HEK293T (cell line): ENCODE measurements at regions not wholly inside any gene's neighbourhood (a gene's known extent, or its start where the extent isn't known, plus 50 kb on each side); places are given as distances from the start of the nearest gene placed in this dataset.

Experiments
- CTCF ChIA-PET: fragments of 350-600 bp; formaldehyde crosslinking; extraction: SDS; loops from one replicate; lab custom pipeline; 2021; ENCODE audit warnings: antibody characterized with exemption, inconsistent platforms; lab: Yijun Ruan, JAX
- POLR2A ChIA-PET: fragments of 350-600 bp; formaldehyde crosslinking; extraction: SDS; loops from one replicate; lab custom pipeline; 2020; ENCODE audit warnings: antibody characterized with exemption, inconsistent platforms; lab: Yijun Ruan, JAX
- DNase-seq: peaks from one replicate; pipeline ENCODE4 v3.0.0; 2012; ENCODE audit warnings: mixed read lengths; ENCODE audit errors: extremely low spot score
- ARNT ChIP-seq: fragments of 450-650 bp; IDR thresholded peaks from 2 replicates; pipeline ENCODE4 v1.6.1; 2017; ENCODE audit warnings: mild to moderate bottlenecking
- BHLHE40 ChIP-seq: fragments of 450-650 bp; IDR thresholded peaks from 2 replicates; pipeline ENCODE4 v1.6.1; 2016; ENCODE audit warnings: mild to moderate bottlenecking, moderate library complexity, borderline replicate concordance
- CTBP1 ChIP-seq: fragments of 450-650 bp; IDR thresholded peaks from 2 replicates; pipeline ENCODE4 v1.6.1; 2016; ENCODE audit warnings: borderline replicate concordance
- ELF4 ChIP-seq: fragments of 450-650 bp; IDR thresholded peaks from 2 replicates; pipeline ENCODE4 v1.6.1; 2017; ENCODE audit warnings: antibody characterized with exemption
- FOXA1 ChIP-seq: fragments of 450-650 bp; IDR thresholded peaks from 2 replicates; pipeline ENCODE4 v1.6.1; 2016; ENCODE audit warnings: mild to moderate bottlenecking
- FOXK2 ChIP-seq: fragments of 450-650 bp; IDR thresholded peaks from 2 replicates; pipeline ENCODE4 v1.6.1; 2016; ENCODE audit warnings: mild to moderate bottlenecking
- FOXM1 ChIP-seq: fragments of 450-650 bp; IDR thresholded peaks from 2 replicates; pipeline ENCODE4 v1.6.1; 2017; ENCODE audit warnings: mild to moderate bottlenecking, borderline replicate concordance
- HDGF ChIP-seq: fragments of 450-650 bp; IDR thresholded peaks from 2 replicates; pipeline ENCODE4 v1.6.1; 2017; ENCODE audit warnings: antibody characterized with exemption, borderline replicate concordance
- L3MBTL2 ChIP-seq: fragments of 450-650 bp; conservative IDR thresholded peaks from 2 replicates; pipeline ENCODE4 v1.6.1; 2016; ENCODE audit warnings: mild to moderate bottlenecking
- LEF1 ChIP-seq: fragments of 450-650 bp; IDR thresholded peaks from 2 replicates; pipeline ENCODE4 v1.6.1; 2017; ENCODE audit warnings: mild to moderate bottlenecking, borderline replicate concordance
- NFRKB ChIP-seq: fragments of 450-650 bp; IDR thresholded peaks from 2 replicates; pipeline ENCODE4 v1.6.1; 2016; ENCODE audit warnings: mild to moderate bottlenecking, moderate library complexity
- SP1 ChIP-seq: fragments of 450-650 bp; IDR thresholded peaks from 2 replicates; pipeline ENCODE4 v1.6.1; 2017
- SUZ12 ChIP-seq: fragments of 450-650 bp; IDR thresholded peaks from 2 replicates; pipeline ENCODE4 v1.6.1; 2016; ENCODE audit warnings: mild to moderate bottlenecking
- TARDBP ChIP-seq: fragments of 450-650 bp; IDR thresholded peaks from 2 replicates; pipeline ENCODE4 v1.6.1; 2016
- ZNF384 ChIP-seq: fragments of 450-650 bp; IDR thresholded peaks from 2 replicates; pipeline ENCODE4 v1.6.1; 2016
- TF ChIP-seq, protein P1 (sequence below): fragments of 450-650 bp; IDR thresholded peaks from 2 replicates; pipeline ENCODE4 v1.6.1; 2016

DNA sequence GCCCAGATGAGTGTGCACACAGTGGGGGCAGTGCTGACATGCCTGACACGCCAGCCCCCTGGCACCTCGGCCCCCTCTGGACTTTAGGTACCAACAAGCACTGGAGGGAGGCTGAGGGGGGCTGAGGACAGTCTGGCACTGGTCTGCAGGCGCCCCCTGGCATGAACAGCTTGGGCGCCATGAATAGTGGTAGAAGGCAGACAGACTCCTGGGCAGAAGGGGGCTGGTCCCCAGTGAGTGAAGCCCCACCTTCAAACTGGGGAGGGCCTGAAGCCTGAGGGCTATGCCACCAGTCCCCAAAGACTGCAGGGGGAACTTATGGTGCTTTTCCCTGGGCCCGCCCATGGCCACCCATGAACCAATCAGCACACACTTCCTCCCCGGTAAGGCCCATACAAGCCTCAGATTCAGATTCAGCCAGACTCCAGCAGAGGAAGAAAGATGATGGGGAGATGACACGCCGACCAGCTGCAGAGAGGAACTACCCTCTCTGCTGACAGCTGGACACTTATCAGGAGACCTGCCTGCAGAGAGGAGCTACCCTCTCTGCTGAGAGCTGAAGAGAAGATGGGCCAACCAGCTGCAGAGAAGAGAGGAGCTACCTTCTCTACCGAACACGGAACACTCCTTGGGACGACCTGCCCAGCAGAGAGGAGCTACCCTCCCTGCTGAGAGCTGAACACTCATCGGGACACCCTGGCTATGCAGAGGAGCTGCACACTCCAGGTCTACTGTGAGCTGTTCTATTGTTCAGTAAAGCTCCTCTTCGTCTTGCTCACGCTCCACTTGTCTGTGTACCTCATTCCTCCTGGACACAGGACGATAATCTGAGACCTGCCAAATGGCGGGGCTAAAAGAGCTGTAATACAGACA lies 324.5 kb downstream of the PCNX1 start:
- ChIA-PET CTCF (no interaction called here), POLR2A (no interaction called here)
- no peak for TF ChIP-seq ELF4
- no peak for TF ChIP-seq HDGF
- TF ChIP-seq FOXM1, result no peak
- no peak for TF ChIP-seq L3MBTL2
- no peak for TF ChIP-seq BHLHE40
- TF ChIP-seq ZNF384, result no peak
- no peak for TF ChIP-seq FOXK2
- no peak for DNase-seq

GRCh38 chr14:71232506-71232905 lies 325.2 kb downstream of the PCNX1 start:
- ChIA-PET POLR2A (no interaction called here), CTCF (no interaction called here)
- no peak for DNase-seq
- TF ChIP-seq FOXM1 (no peak), L3MBTL2 (no peak), SUZ12 (no peak), ZNF384 (no peak), FOXK2 (no peak), NFRKB (no peak), LEF1 (no peak), CTBP1 (no peak), ARNT (no peak), SP1 (no peak), TARDBP (no peak)

DNA sequence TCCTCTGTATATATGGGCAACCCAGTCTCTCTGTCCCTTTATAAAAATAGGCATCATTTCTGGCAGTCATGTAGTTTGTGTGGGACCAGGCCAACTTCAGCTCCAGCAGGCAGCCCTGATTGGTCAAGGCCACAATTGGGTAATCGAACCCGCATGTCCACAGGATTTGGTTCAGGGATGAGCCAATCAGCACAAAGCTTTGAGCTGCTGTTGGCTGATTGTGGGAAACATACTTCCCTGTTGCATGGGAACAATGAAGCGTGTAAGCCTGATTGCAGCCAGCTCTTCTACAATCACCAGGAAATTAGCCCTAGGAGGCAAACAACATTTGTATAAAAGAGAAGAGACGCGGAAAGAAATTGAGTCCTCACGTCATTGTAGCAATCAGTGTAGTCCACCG lies 328.6 kb downstream of the PCNX1 start:
- DNase-seq, result no peak
- TF ChIP-seq NFRKB, result no peak
- no peak for TF ChIP-seq HDGF
- TF ChIP-seq ZNF384, result no peak
- TF ChIP-seq FOXM1, result no peak
- TF ChIP-seq L3MBTL2, result no peak
- ChIA-PET CTCF (no interaction called here), POLR2A (no interaction called here)

DNA sequence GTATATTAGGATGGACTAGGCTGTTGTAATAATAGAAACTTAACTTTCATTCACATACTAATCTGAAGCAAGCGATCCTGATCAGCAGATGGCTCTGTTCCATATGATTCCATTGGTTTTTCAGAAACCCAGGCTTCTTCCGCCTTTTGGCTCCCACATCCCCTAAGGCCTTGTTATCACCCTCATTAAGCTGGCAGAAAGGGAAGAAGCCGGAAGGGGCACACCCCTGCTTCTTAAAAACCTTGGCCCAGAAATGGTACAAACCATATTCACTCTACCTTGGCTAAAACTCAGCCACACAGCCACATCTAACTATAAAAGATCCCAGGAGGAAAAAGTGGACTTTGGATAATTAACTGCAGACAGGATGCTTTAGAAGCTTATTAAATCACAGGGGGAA lies 329.2 kb downstream of the PCNX1 start:
- no peak for DNase-seq
- TF ChIP-seq FOXK2 (no peak), FOXM1 (no peak), BHLHE40 (no peak), ARNT (no peak), SP1 (no peak), ELF4 (no peak), SUZ12 (no peak), FOXA1 (no peak), HDGF (no peak), TARDBP (no peak), L3MBTL2 (no peak), CTBP1 (no peak), NFRKB (no peak), ZNF384 (no peak), LEF1 (no peak)
- TF ChIP-seq, protein P1, sequence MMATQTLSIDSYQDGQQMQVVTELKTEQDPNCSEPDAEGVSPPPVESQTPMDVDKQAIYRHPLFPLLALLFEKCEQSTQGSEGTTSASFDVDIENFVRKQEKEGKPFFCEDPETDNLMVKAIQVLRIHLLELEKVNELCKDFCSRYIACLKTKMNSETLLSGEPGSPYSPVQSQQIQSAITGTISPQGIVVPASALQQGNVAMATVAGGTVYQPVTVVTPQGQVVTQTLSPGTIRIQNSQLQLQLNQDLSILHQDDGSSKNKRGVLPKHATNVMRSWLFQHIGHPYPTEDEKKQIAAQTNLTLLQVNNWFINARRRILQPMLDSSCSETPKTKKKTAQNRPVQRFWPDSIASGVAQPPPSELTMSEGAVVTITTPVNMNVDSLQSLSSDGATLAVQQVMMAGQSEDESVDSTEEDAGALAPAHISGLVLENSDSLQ, result no peak
- CTCF ChIA-PET, result no interaction called here
- POLR2A ChIA-PET, result no interaction called here

GRCh38 chr14:71237556-71237955 lies 330.3 kb downstream of the PCNX1 start:
- no peak for DNase-seq
- POLR2A ChIA-PET, result no interaction called here

DNA sequence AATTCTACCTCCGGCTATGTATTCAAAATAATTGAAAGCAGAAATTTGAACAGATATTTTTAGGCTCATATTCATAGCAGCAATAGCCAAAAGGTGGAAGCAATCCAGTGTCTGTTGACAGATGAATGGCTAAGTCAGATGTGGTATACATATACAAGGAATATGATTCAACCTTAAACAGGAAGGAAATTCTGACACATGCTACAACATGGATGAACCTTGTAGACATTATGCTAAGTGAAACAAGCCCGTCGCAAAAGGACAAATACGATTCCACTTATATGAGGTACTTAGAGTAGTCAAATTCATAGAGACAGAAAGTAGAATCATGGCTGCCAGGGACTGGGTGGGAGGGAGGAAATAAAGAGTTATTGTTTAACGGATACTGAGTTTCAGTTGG lies 331.6 kb downstream of the PCNX1 start:
- no peak for DNase-seq
- ChIA-PET CTCF (no interaction called here), POLR2A (no interaction called here)
- no peak for TF ChIP-seq TARDBP
- TF ChIP-seq BHLHE40, result no peak
- TF ChIP-seq HDGF, result no peak
- no peak for TF ChIP-seq NFRKB
- TF ChIP-seq FOXM1, result no peak
- no peak for TF ChIP-seq L3MBTL2
- no peak for TF ChIP-seq ZNF384
- TF ChIP-seq LEF1, result no peak
- TF ChIP-seq CTBP1, result no peak

More at GRCh38 chr14:71237556-71237955, 330.3 kb downstream of the PCNX1 start:
- CTCF ChIA-PET, result no interaction called here
- no peak for TF ChIP-seq FOXA1
- no peak for TF ChIP-seq FOXM1
- TF ChIP-seq FOXK2, result no peak
- TF ChIP-seq ZNF384, result no peak
- no peak for TF ChIP-seq ELF4
- TF ChIP-seq, protein P1, result no peak
- TF ChIP-seq NFRKB, result no peak
- TF ChIP-seq HDGF, result no peak
- no peak for TF ChIP-seq CTBP1
- TF ChIP-seq L3MBTL2, result no peak
- no peak for TF ChIP-seq SUZ12
- TF ChIP-seq TARDBP, result no peak
- no peak for TF ChIP-seq BHLHE40
